ENCODE measurements at regions not wholly inside any gene's neighbourhood (a gene's known extent, or its start where the extent isn't known, plus 50 kb on each side); places are given as distances from the start of the nearest gene placed in this dataset.

DNA sequence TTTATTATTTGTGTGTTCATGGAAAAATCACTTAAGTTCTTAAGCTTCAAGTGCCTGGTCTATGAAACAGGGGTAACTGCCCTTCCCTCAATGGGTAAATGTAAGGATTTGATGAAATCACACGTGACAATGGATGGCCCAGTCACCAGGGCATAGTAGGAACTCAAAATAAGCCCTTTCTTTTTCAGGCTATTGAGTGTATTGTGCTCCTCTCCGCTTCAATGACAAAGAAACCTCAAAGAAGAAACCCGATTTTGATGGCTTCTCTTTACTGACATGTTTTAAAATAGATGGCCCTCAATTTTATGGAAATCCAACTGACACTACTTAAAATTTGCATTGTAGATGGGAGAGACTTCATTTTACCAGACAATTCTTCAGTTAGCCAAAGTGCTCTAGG, 543.5 kb downstream of the OMA1 start:
- DNase-seq: no peak
- Mint-ChIP-seq H3K4me3 (no peak overlapping the region), H3K27ac (no peak overlapping the region), H3K9me3 (no peaks in the 10 kb centered on the region), H3K36me3 (no peaks in the 10 kb centered on the region), H3K27me3 (peaks cover 7% of the 10 kb centered on the region), H3K4me1 (ENCODE audit: low read depth) (no peaks in the 10 kb centered on the region)
- ChIA-PET POLR2A (no interaction called here), CTCF (no interaction called here)
- intact Hi-C loops (cut with micrococcal nuclease): no loop called here

DNA sequence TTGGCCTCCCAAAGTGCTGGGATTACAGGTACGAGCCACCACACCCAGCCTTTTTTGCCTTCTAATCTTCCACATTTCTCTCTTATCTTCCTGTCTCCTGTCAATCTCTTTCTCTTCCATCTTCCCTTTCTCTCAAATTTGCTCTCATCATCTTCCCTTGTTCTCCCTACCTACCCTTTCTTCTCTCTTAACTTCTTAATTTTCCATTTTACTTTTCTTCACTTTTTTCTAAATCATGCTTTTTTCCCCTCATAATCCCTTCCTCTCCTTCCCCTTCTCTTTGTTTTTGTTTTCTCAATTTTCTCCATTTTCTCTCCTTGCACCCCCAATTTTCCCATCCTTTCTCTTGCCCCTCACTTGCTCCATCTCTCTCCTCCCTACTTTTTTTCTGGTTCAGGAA, 545.7 kb downstream of the OMA1 start:
- ChIA-PET POLR2A (no interaction called here), CTCF (no interaction called here)
- H3K9me3 Mint-ChIP-seq: no peaks in the 10 kb centered on the region
- H3K4me1 Mint-ChIP-seq (ENCODE audit: low read depth): no peaks in the 10 kb centered on the region
- intact Hi-C loops (cut with micrococcal nuclease): no loop called here
- no peak overlapping the region for H3K4me3 Mint-ChIP-seq
- H3K27me3 Mint-ChIP-seq: peaks cover 7% of the 10 kb centered on the region
- no peaks in the 10 kb centered on the region for H3K36me3 Mint-ChIP-seq
- DNase-seq: no peak
- H3K27ac Mint-ChIP-seq: no peak overlapping the region

DNA sequence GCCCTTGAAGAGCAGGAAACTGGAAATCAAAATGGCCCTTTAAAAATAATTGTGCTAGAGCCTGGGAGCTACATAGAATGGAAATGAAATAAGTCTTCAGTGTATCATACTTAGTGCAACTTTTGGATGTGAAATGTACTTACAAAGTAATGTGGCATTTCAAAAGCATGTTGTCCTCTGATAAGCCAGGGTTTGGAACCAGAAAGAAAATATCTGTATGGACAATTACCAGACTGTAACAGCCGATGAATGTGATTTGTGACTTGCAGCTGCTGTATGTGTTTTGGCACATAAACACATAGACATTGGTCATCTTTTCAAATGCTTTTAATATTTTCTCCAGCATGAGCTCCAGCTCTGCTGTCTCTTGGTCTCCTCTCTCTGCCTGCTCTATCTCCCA, 546.4 kb downstream of the OMA1 start:
- Mint-ChIP-seq H3K27me3 (peaks cover 7% of the 10 kb centered on the region), H3K4me3 (no peak overlapping the region), H3K27ac (no peak overlapping the region), H3K9me3 (no peaks in the 10 kb centered on the region), H3K36me3 (no peaks in the 10 kb centered on the region), H3K4me1 (ENCODE audit: low read depth) (no peaks in the 10 kb centered on the region)
- POLR2A ChIA-PET: no interaction called here
- DNase-seq: no peak
- intact Hi-C loops (cut with micrococcal nuclease): no loop called here
- CTCF ChIA-PET: no interaction called here

DNA sequence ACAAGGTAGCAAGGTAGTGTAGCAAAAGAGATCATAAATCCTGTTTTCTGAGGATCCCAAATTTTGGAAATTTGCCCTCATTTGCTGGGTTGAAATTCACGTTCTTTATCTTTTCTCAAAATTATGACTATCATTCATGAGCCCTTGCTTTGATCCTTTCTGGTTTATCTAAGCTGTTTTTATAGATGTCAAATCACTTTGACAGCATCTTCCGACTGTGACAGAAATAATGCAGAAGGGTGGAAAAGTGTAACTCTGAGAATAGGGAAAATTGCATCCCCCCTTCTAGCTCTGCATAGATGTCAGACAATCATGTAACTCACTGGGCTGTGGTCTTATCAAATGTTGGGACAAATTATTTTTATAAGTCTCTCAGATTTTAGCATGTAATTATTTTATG, 550.1 kb downstream of the OMA1 start:
- ChIA-PET CTCF (no interaction called here), POLR2A (no interaction called here)
- H3K36me3 Mint-ChIP-seq: no peaks in the 10 kb centered on the region
- no peaks in the 10 kb centered on the region for H3K4me1 Mint-ChIP-seq (ENCODE audit: low read depth)
- no peak overlapping the region for H3K27ac Mint-ChIP-seq
- H3K27me3 Mint-ChIP-seq: peaks cover under 1% of the 10 kb centered on the region
- H3K4me3 Mint-ChIP-seq: no peak overlapping the region
- intact Hi-C loops (cut with micrococcal nuclease): no loop called here
- H3K9me3 Mint-ChIP-seq: no peaks in the 10 kb centered on the region
- DNase-seq: no peak

GRCh38 chr1:57991289-57991688, 555.2 kb downstream of the OMA1 start:
- POLR2A ChIA-PET: no interaction called here
- Mint-ChIP-seq H3K27ac (no peak overlapping the region), H3K9me3 (no peaks in the 10 kb centered on the region), H3K4me1 (ENCODE audit: low read depth) (peaks cover 3% of the 10 kb centered on the region), H3K4me3 (no peak overlapping the region), H3K36me3 (no peaks in the 10 kb centered on the region), H3K27me3 (no peaks in the 10 kb centered on the region)
- intact Hi-C loops (cut with micrococcal nuclease): no loop called here
- CTCF ChIA-PET: no interaction called here
- no peak for DNase-seq

DNA sequence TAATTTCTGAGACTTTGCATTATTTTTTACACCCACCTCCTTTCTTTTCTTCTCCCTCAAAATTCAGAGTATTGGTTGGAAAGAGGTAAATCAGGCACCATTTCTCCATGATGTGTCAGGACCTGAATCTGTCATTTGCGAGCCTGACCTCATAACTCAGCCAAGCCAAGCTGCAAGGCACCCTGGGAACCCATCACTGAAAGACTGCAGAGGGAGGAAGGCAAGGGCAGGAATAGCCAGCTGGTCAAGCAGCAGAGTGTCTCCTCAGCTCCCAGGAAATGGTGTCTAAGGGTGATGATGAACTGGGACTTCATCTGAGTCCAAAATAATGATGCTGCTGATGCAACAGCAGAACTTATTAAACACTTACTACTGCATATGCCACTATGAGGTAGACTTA, 556.6 kb downstream of the OMA1 start:
- no peaks in the 10 kb centered on the region for H3K9me3 Mint-ChIP-seq
- H3K36me3 Mint-ChIP-seq: no peaks in the 10 kb centered on the region
- ChIA-PET CTCF (no interaction called here), POLR2A (no interaction called here)
- no peaks in the 10 kb centered on the region for H3K27me3 Mint-ChIP-seq
- H3K4me3 Mint-ChIP-seq: no peak overlapping the region
- DNase-seq: no peak
- H3K4me1 Mint-ChIP-seq (ENCODE audit: low read depth): peaks cover 4% of the 10 kb centered on the region
- H3K27ac Mint-ChIP-seq: no peak overlapping the region
- intact Hi-C loops (cut with micrococcal nuclease): no loop called here

- Mint-ChIP-seq H3K4me3 (no peak overlapping the region), H3K9me3 (no peaks in the 10 kb centered on the region), H3K27ac (no peak overlapping the region), H3K27me3 (no peaks in the 10 kb centered on the region), H3K4me1 (ENCODE audit: low read depth) (peaks cover 4% of the 10 kb centered on the region), H3K36me3 (no peaks in the 10 kb centered on the region)
- ChIA-PET CTCF (no interaction called here), POLR2A (no interaction called here)
- intact Hi-C loops (cut with micrococcal nuclease): no loop called here
- no peak for DNase-seq
Observed at GRCh38 chr1:57987523-57987922, 559.0 kb downstream of the OMA1 start.

GRCh38 chr1:57986432-57986831, 560.1 kb downstream of the OMA1 start:
- DNase-seq: no peak
- intact Hi-C loops (cut with micrococcal nuclease): no loop called here
- Mint-ChIP-seq H3K36me3 (no peaks in the 10 kb centered on the region), H3K4me3 (no peak overlapping the region), H3K9me3 (no peaks in the 10 kb centered on the region), H3K27ac (no peak overlapping the region), H3K27me3 (no peaks in the 10 kb centered on the region), H3K4me1 (ENCODE audit: low read depth) (peaks cover 4% of the 10 kb centered on the region)
- CTCF ChIA-PET: no interaction called here
- POLR2A ChIA-PET: no interaction called here

GRCh38 chr1:57984277-57984676, 560.4 kb upstream of the DAB1 start:
- Mint-ChIP-seq H3K4me1 (ENCODE audit: low read depth) (peaks cover 4% of the 10 kb centered on the region), H3K27ac (no peak overlapping the region), H3K4me3 (no peak overlapping the region), H3K27me3 (no peaks in the 10 kb centered on the region), H3K36me3 (no peaks in the 10 kb centered on the region), H3K9me3 (no peaks in the 10 kb centered on the region)
- DNase-seq: no peak
- intact Hi-C loops (cut with micrococcal nuclease): no loop called here
- ChIA-PET POLR2A (no interaction called here), CTCF (no interaction called here)

DNA sequence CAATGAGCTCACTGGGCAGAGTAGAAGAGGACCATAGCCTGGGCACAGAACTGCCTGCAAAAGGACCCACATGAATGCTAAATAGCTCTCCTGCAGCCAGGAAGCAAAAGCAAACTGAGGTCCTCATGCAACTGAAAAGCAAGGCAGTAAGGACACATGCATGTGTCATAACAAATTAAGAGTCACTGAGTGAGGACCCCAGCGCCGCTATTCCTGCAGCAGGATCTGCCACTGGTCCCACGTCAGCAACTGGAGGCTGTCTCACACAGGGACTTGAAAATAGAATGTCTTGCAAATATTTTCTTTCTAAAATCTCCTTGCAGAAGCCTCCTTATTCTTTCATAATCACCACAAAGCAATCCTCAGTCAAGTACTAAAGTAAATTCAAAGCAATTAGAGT, 559.6 kb upstream of the DAB1 start:
- H3K27ac Mint-ChIP-seq: no peak overlapping the region
- no peak for DNase-seq
- CTCF ChIA-PET: no interaction called here
- no peak overlapping the region for H3K4me3 Mint-ChIP-seq
- H3K9me3 Mint-ChIP-seq: no peaks in the 10 kb centered on the region
- intact Hi-C loops (cut with micrococcal nuclease): no loop called here
- H3K36me3 Mint-ChIP-seq: no peaks in the 10 kb centered on the region
- POLR2A ChIA-PET: no interaction called here
- H3K4me1 Mint-ChIP-seq (ENCODE audit: low read depth): peaks cover 4% of the 10 kb centered on the region
- H3K27me3 Mint-ChIP-seq: no peaks in the 10 kb centered on the region

- ChIA-PET CTCF (no interaction called here), POLR2A (no interaction called here)
- intact Hi-C loops (cut with micrococcal nuclease): no loop called here
- Mint-ChIP-seq H3K4me3 (no peak overlapping the region), H3K36me3 (no peaks in the 10 kb centered on the region), H3K9me3 (no peaks in the 10 kb centered on the region), H3K27ac (no peak overlapping the region), H3K27me3 (no peaks in the 10 kb centered on the region), H3K4me1 (ENCODE audit: low read depth) (peaks cover 4% of the 10 kb centered on the region)
- DNase-seq: no peak
Observed at GRCh38 chr1:57982852-57983251, 559.0 kb upstream of the DAB1 start.

- ChIA-PET CTCF (no interaction called here), POLR2A (no interaction called here)
- intact Hi-C loops (cut with micrococcal nuclease): no loop called here
- no peak for DNase-seq
- Mint-ChIP-seq H3K27ac (no peak overlapping the region), H3K4me1 (ENCODE audit: low read depth) (no peaks in the 10 kb centered on the region), H3K9me3 (peaks cover 4% of the 10 kb centered on the region), H3K27me3 (peaks cover 2% of the 10 kb centered on the region), H3K36me3 (no peaks in the 10 kb centered on the region), H3K4me3 (no peak overlapping the region)
Observed at GRCh38 chr1:57976216-57976615, 552.4 kb upstream of the DAB1 start.

DNA sequence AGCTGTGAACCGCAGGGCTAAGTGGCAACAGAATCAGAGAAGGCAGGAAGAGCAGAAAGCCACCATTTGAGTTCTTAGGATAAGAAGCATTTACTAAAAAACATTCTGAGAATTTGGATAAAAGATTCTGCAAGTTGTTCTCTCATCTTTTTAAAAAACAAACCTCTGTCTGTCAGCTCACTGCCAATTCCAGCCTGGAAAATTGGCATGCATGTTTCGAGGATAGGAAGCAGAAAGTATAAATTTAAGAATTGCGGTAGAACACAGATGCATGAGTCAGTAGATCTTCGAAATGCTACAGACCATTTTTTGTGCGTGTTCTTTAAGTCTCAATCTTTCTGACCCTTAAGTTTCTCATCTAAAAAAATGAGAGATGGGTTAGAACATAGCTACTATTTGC, 544.5 kb upstream of the DAB1 start:
- Mint-ChIP-seq H3K4me1 (ENCODE audit: low read depth) (no peaks in the 10 kb centered on the region), H3K9me3 (no peaks in the 10 kb centered on the region), H3K36me3 (no peaks in the 10 kb centered on the region), H3K4me3 (no peak overlapping the region), H3K27ac (no peak overlapping the region), H3K27me3 (no peaks in the 10 kb centered on the region)
- ChIA-PET POLR2A (no interaction called here), CTCF (no interaction called here)
- intact Hi-C loops (cut with micrococcal nuclease): no loop called here
- no peak for DNase-seq

DNA sequence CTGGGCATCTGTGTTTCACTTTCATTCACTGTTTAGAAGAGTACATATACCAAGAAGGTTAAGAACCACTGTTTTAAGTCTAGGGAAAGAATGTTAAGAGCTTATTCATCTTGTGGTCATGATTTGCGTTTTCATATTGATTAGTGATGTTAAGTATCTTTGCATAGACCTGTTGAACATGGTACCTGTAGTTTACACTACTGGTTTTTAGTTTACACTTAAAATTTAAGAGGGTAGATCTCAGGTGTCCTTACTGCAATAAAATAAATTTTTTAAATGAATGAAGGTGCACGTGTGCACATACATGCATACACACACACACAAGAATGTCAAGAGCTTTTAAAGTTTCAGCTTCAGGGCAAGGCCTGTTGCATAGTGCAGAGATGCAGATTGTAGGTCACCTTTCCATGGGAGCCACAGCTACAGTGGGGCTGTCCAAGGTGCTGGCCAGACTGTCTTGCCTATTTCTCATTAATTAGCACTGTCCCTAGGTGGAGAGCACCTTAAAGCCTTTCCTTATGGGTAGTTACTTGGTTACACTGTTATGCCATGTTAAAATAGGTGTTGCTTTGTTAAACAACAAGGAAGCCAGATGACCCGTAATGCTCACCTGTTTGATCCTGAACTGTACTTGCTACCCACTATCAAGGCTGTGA, 543.0 kb upstream of the DAB1 start:
- H3K4me1 Mint-ChIP-seq (ENCODE audit: low read depth): no peaks in the 10 kb centered on the region
- no peaks in the 10 kb centered on the region for H3K27me3 Mint-ChIP-seq
- no peak overlapping the region for H3K4me3 Mint-ChIP-seq
- no peak for DNase-seq
- no peaks in the 10 kb centered on the region for H3K36me3 Mint-ChIP-seq
- CTCF ChIA-PET: no interaction called here
- no peaks in the 10 kb centered on the region for H3K9me3 Mint-ChIP-seq
- POLR2A ChIA-PET: no interaction called here
- intact Hi-C loops (cut with micrococcal nuclease): no loop called here
- no peak overlapping the region for H3K27ac Mint-ChIP-seq
